ENCODE measurements at regions not wholly inside any gene's neighbourhood (a gene's known extent, or its start where the extent isn't known, plus 50 kb on each side); places are given as distances from the start of the nearest gene placed in this dataset.

DNA sequence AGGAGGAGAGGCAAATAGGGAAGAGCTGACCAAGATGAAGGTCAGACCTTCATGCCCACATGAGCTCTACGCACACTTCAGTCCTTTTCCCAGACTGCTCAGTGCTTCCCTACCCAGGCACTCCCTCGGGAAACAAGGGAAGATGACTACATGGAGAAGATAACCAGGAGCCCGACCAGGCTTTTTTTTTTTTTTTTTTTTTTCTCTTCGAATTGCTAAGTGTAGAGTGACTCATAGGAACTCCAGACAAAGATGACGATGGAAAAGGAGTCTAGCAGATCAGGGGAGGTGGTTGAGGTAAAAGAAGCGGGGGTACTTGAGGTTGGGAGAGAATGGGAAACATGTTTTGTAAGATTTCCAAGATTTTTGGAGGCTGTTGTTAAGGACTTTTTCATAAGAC, 526.1 kb downstream of the BNC2 start:
- TF ChIP-seq ZFX (IDR thresholded peaks at IDR 0.05) = no peak
- TF ChIP-seq, protein P1, sequence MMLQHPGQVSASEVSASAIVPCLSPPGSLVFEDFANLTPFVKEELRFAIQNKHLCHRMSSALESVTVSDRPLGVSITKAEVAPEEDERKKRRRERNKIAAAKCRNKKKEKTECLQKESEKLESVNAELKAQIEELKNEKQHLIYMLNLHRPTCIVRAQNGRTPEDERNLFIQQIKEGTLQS (IDR thresholded peaks at IDR 0.05) = no peak
- no peak for TF ChIP-seq SIN3A (IDR thresholded peaks at IDR 0.05; ENCODE audit: low read depth)
- no peak for TF ChIP-seq POLR2A (IDR thresholded peaks at IDR 0.05; ENCODE audit: borderline replicate concordance, extremely low read depth, insufficient read depth, insufficient read length)
- TF ChIP-seq, protein P2, sequence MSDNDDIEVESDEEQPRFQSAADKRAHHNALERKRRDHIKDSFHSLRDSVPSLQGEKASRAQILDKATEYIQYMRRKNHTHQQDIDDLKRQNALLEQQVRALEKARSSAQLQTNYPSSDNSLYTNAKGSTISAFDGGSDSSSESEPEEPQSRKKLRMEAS (IDR thresholded peaks at IDR 0.05) = no peak
- no peak for TF ChIP-seq YY1 (IDR thresholded peaks at IDR 0.05; ENCODE audit: extremely low read depth, insufficient replicate concordance, low read depth, low read length)
- TF ChIP-seq EGR1 (IDR thresholded peaks at IDR 0.05; ENCODE audit: low read depth) = no peak
- TF ChIP-seq ELF1 (IDR thresholded peaks at IDR 0.05; ENCODE audit: borderline replicate concordance, low read depth) = no peak
- TF ChIP-seq FOSL1 (IDR thresholded peaks at IDR 0.05; ENCODE audit: low read depth) = no peak
- no peak for TF ChIP-seq SRF (IDR thresholded peaks at IDR 0.05; ENCODE audit: low read depth)
- no peak for TF ChIP-seq EZH2 (IDR thresholded peaks at IDR 0.05)
- TF ChIP-seq EZH2phosphoT487 (IDR thresholded peaks at IDR 0.05; ENCODE audit: borderline replicate concordance) = no peak
- no peak for TF ChIP-seq POLR2AphosphoS5 (IDR thresholded peaks at IDR 0.05; ENCODE audit: low read depth, low read length)
- TF ChIP-seq, protein P3, sequence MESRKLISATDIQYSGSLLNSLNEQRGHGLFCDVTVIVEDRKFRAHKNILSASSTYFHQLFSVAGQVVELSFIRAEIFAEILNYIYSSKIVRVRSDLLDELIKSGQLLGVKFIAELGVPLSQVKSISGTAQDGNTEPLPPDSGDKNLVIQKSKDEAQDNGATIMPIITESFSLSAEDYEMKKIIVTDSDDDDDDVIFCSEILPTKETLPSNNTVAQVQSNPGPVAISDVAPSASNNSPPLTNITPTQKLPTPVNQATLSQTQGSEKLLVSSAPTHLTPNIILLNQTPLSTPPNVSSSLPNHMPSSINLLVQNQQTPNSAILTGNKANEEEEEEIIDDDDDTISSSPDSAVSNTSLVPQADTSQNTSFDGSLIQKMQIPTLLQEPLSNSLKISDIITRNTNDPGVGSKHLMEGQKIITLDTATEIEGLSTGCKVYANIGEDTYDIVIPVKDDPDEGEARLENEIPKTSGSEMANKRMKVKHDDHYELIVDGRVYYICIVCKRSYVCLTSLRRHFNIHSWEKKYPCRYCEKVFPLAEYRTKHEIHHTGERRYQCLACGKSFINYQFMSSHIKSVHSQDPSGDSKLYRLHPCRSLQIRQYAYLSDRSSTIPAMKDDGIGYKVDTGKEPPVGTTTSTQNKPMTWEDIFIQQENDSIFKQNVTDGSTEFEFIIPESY (IDR thresholded peaks at IDR 0.05; ENCODE audit: extremely low read depth, insufficient replicate concordance, low read length) = no peak
- TF ChIP-seq, protein P4, sequence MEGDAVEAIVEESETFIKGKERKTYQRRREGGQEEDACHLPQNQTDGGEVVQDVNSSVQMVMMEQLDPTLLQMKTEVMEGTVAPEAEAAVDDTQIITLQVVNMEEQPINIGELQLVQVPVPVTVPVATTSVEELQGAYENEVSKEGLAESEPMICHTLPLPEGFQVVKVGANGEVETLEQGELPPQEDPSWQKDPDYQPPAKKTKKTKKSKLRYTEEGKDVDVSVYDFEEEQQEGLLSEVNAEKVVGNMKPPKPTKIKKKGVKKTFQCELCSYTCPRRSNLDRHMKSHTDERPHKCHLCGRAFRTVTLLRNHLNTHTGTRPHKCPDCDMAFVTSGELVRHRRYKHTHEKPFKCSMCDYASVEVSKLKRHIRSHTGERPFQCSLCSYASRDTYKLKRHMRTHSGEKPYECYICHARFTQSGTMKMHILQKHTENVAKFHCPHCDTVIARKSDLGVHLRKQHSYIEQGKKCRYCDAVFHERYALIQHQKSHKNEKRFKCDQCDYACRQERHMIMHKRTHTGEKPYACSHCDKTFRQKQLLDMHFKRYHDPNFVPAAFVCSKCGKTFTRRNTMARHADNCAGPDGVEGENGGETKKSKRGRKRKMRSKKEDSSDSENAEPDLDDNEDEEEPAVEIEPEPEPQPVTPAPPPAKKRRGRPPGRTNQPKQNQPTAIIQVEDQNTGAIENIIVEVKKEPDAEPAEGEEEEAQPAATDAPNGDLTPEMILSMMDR (IDR thresholded peaks at IDR 0.05 in 2 of 3, conservative IDR thresholded peaks at IDR 0.05 in 1 of 3; ENCODE audit: borderline replicate concordance in 1 of 3, insufficient read depth in 1 of 3, low read depth in 2 of 3, low read length in 2 of 3) = no peak
- no peak overlapping the region for H3K4me2 ChIP-seq (ENCODE audit: low read length)
- no peaks in the 10 kb centered on the region for H3K27me3 ChIP-seq (ENCODE audit: insufficient read depth, low read length)
- peaks cover 0 to 6% of the 10 kb centered on the region in 2 experiments; a peak in 1 of 4 replicates for H3K4me1 ChIP-seq (ENCODE audit: control insufficient read depth in 1 of 2, insufficient read depth in 2 of 2, low read length in 2 of 2)
- H3K79me2 ChIP-seq (ENCODE audit: insufficient read depth, low read length) = no peaks in the 10 kb centered on the region
- H3K9me2 ChIP-seq (ENCODE audit: insufficient read depth) = no peaks in the 10 kb centered on the region
- H3K4me3 ChIP-seq (replicated peaks in 1 of 2; ENCODE audit: low read depth in 1 of 2, low read length in 2 of 2) = no peak overlapping the region
- H3K9ac ChIP-seq (ENCODE audit: low read length) = no peak overlapping the region
- no peaks in the 10 kb centered on the region for H3K36me3 ChIP-seq (ENCODE audit: control insufficient read depth in 1 of 2, insufficient read depth in 2 of 2, low read length in 2 of 2)
- ChIA-PET POLR2A (no interaction called here), RAD21 (ENCODE audit: low non-redundant PET in 1 of 2, low total read pairs in 2 of 2, uncharacterized antibody in 2 of 2, unreplicated experiment in 2 of 2) (no interaction called here), CTCF (no interaction called here)
- H3K9me3 ChIP-seq (ENCODE audit: control insufficient read depth in 1 of 2, insufficient read depth in 1 of 2, low read depth in 1 of 2, low read length in 2 of 2) = no peaks in the 10 kb centered on the region
- H4K20me1 ChIP-seq (ENCODE audit: insufficient read depth) = no peaks in the 10 kb centered on the region
- H2AFZ ChIP-seq (ENCODE audit: low read depth, low read length, poor library complexity, severe bottlenecking) = no peak overlapping the region
- DNase-seq (ENCODE audit: low read depth, low spot score) (no peak), ATAC-seq (no peak)
- no TSS peak for BruUV-seq (replicated peaks)
- intact Hi-C loops (cut with micrococcal nuclease) = no loop called here
- H3K27ac ChIP-seq (ENCODE audit: low read depth, low read length) = no peak overlapping the region
